ENCODE measurements at regions not wholly inside any gene's neighbourhood (a gene's known extent, or its start where the extent isn't known, plus 50 kb on each side); places are given as distances from the start of the nearest gene placed in this dataset.

DNA sequence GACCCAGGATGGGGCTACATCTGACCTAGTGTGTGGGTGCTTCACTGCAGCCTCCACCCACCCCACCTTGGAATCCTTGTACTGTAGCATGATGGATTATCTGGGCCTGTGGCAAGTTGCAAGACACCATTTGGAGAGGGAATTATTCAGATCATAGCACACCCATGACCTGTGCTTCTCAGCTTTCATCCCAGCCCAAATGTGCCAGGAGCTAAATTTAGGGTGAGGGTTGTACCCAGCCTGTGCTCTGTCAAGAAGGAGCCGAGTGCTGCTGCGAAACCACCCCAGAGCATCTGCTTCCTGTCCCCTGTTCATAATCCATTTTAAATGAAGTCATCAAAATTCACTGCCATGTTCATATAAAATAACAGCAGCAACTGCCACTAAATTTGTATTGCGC lies 394.5 kb downstream of the SHANK2 start:
- intact Hi-C loops (cut with micrococcal nuclease; ENCODE audit: unreplicated experiment) = no loop called here
- no peak for DNase-seq
- CTCF ChIA-PET = no interaction called here
- no peak overlapping the region for H2AFZ ChIP-seq
- H3K9me3 ChIP-seq (ENCODE audit: insufficient read depth, low read depth) = no peaks in the 10 kb centered on the region
- H3F3A ChIP-seq (ENCODE audit: insufficient read depth, low read depth) = no peaks in the 10 kb centered on the region
- no TSS peak for BruUV-seq (replicated peaks)
- POLR2A ChIA-PET (ENCODE audit: unreplicated experiment) = no interaction called here
- H3K4me3 ChIP-seq = no peak overlapping the region
- H4K20me1 ChIP-seq (ENCODE audit: insufficient read depth) = no peaks in the 10 kb centered on the region
- TF ChIP-seq, protein P1, sequence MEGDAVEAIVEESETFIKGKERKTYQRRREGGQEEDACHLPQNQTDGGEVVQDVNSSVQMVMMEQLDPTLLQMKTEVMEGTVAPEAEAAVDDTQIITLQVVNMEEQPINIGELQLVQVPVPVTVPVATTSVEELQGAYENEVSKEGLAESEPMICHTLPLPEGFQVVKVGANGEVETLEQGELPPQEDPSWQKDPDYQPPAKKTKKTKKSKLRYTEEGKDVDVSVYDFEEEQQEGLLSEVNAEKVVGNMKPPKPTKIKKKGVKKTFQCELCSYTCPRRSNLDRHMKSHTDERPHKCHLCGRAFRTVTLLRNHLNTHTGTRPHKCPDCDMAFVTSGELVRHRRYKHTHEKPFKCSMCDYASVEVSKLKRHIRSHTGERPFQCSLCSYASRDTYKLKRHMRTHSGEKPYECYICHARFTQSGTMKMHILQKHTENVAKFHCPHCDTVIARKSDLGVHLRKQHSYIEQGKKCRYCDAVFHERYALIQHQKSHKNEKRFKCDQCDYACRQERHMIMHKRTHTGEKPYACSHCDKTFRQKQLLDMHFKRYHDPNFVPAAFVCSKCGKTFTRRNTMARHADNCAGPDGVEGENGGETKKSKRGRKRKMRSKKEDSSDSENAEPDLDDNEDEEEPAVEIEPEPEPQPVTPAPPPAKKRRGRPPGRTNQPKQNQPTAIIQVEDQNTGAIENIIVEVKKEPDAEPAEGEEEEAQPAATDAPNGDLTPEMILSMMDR (conservative IDR thresholded peaks at IDR 0.05) = no peak
- TF ChIP-seq EZH2 (IDR thresholded peaks at IDR 0.05; ENCODE audit: low read depth) = no peak
- H3K27ac ChIP-seq = no peak overlapping the region
- H3K9me2 ChIP-seq (ENCODE audit: insufficient read depth) = no peaks in the 10 kb centered on the region
- no peaks in the 10 kb centered on the region for H3K4me1 ChIP-seq (replicated peaks; ENCODE audit: insufficient read depth)
- H3K36me3 ChIP-seq (ENCODE audit: low read depth) = no peaks in the 10 kb centered on the region
- no peak overlapping the region for H3K4me2 ChIP-seq
- no peaks in the 10 kb centered on the region for H3K27me3 ChIP-seq (ENCODE audit: insufficient read depth, low read depth)
- H3K79me2 ChIP-seq (ENCODE audit: low read depth) = no peaks in the 10 kb centered on the region

DNA sequence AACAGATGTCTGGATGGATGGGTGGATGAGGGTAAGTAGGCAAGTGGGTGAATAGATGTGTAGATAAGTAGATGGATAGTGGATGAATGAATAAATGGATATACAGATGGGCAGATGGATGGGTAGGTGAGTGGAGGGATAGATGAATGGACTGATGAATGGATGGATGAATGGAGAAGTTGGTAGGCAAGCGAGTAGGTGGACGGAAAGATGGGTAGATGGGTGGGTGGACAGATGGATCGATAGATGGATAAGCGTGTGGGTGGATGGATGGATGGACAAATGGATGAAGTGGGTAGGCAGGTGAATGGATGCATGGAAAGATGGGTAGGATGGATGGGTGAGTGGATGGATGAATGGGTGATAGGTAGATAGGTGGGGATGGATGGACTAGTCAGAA lies 393.2 kb downstream of the SHANK2 start:
- Histone ChIP-seq H3K9me3 (ENCODE audit: insufficient read depth, low read depth) (no peaks in the 10 kb centered on the region), H3K36me3 (ENCODE audit: low read depth) (no peaks in the 10 kb centered on the region), H3K9me2 (ENCODE audit: insufficient read depth) (no peaks in the 10 kb centered on the region), H4K20me1 (ENCODE audit: insufficient read depth) (no peaks in the 10 kb centered on the region), H3K4me2 (no peak overlapping the region), H2AFZ (no peak overlapping the region), H3K4me1 (replicated peaks; ENCODE audit: insufficient read depth) (no peaks in the 10 kb centered on the region), H3K4me3 (no peak overlapping the region), H3F3A (ENCODE audit: insufficient read depth, low read depth) (no peaks in the 10 kb centered on the region), H3K79me2 (ENCODE audit: low read depth) (no peaks in the 10 kb centered on the region), H3K27me3 (ENCODE audit: insufficient read depth, low read depth) (no peaks in the 10 kb centered on the region), H3K27ac (no peak overlapping the region)
- ChIA-PET POLR2A (ENCODE audit: unreplicated experiment) (no interaction called here), CTCF (no interaction called here)
- no peak for DNase-seq
- BruUV-seq (replicated peaks) = no TSS peak
- intact Hi-C loops (cut with micrococcal nuclease; ENCODE audit: unreplicated experiment) = no loop called here
- TF ChIP-seq EZH2 (IDR thresholded peaks at IDR 0.05; ENCODE audit: low read depth) = no peak
- TF ChIP-seq, protein P1 (conservative IDR thresholded peaks at IDR 0.05) = no peak

DNA sequence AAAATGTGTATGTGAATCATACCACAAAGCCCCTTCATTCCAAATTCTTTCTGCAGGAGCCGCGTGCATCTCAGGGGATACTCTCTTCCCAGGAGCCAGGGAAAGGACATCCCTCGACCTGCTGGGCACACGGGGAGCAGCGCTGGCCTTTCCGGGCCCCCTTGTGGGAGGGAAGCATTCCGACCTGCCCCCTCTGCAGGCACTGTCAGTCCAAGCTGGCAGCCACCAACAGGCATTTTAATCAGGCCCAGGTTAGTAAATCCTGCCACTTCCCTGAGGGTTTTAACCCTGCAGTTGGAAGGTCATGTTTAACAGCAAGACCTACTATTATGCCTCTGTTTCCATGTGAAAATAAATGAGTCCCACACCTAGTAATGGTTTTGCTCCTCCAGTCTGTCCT lies 391.5 kb downstream of the SHANK2 start:
- no peak overlapping the region for H3K27ac ChIP-seq
- no peak overlapping the region for H3K4me2 ChIP-seq
- no peaks in the 10 kb centered on the region for H4K20me1 ChIP-seq (ENCODE audit: insufficient read depth)
- no peaks in the 10 kb centered on the region for H3K9me3 ChIP-seq (ENCODE audit: insufficient read depth, low read depth)
- POLR2A ChIA-PET (ENCODE audit: unreplicated experiment) = no interaction called here
- TF ChIP-seq EZH2 (IDR thresholded peaks at IDR 0.05; ENCODE audit: low read depth) = no peak
- TF ChIP-seq, protein P1 (conservative IDR thresholded peaks at IDR 0.05) = no peak
- BruUV-seq (replicated peaks) = no TSS peak
- no peak for DNase-seq
- no peaks in the 10 kb centered on the region for H3K4me1 ChIP-seq (replicated peaks; ENCODE audit: insufficient read depth)
- no peaks in the 10 kb centered on the region for H3K36me3 ChIP-seq (ENCODE audit: low read depth)
- H2AFZ ChIP-seq = no peak overlapping the region
- CTCF ChIA-PET = no interaction called here
- intact Hi-C loops (cut with micrococcal nuclease; ENCODE audit: unreplicated experiment) = no loop called here
- no peaks in the 10 kb centered on the region for H3F3A ChIP-seq (ENCODE audit: insufficient read depth, low read depth)
- no peaks in the 10 kb centered on the region for H3K79me2 ChIP-seq (ENCODE audit: low read depth)
- no peaks in the 10 kb centered on the region for H3K27me3 ChIP-seq (ENCODE audit: insufficient read depth, low read depth)
- no peaks in the 10 kb centered on the region for H3K9me2 ChIP-seq (ENCODE audit: insufficient read depth)
- no peak overlapping the region for H3K4me3 ChIP-seq
